ENCODE measurements at regions not wholly inside any gene's neighbourhood (a gene's known extent, or its start where the extent isn't known, plus 50 kb on each side); places are given as distances from the start of the nearest gene placed in this dataset.
"Not testable (repeated sequence)": the region's sequence is repeated elsewhere in the genome, so short reads cannot be mapped to it uniquely, and the experiment has no call there.

DNA sequence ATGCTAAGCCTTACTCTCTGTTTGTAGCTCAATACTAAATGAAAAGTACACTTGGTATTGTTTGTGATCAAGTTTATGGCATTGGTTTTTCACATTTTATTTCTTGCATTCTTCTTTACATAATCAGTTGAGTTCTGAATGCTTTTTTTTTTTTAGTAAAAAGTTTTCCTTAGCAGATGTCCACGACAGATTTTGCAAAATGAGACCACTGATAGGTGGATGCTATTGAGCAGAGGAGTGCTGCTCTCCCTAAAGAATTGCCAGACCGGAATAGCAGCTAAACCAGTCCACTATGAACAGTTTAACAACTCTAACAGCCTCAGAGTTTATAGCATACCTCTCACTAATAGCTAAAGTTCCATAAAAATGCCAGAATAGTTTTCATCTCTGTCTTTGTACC lies 225.1 kb upstream of the CACNA2D1 start:
- no peaks in the 10 kb centered on the region for H3K9me3 Mint-ChIP-seq
- no peaks in the 10 kb centered on the region for H3K36me3 Mint-ChIP-seq
- no peak for DNase-seq
- H3K27ac Mint-ChIP-seq = no peak overlapping the region
- H3K27me3 Mint-ChIP-seq = no peaks in the 10 kb centered on the region
- no peaks in the 10 kb centered on the region for H3K4me1 Mint-ChIP-seq
- H3K4me3 Mint-ChIP-seq = no peak overlapping the region

- H3K4me3 Mint-ChIP-seq = no peak overlapping the region
- no peaks in the 10 kb centered on the region for H3K4me1 Mint-ChIP-seq
- H3K36me3 Mint-ChIP-seq = no peaks in the 10 kb centered on the region
- H3K27ac Mint-ChIP-seq = no peak overlapping the region
- no peaks in the 10 kb centered on the region for H3K27me3 Mint-ChIP-seq
- no peak for DNase-seq
- no peaks in the 10 kb centered on the region for H3K9me3 Mint-ChIP-seq
Observed at GRCh38 chr7:82665966-82666507, 222.5 kb upstream of the CACNA2D1 start.

- peaks cover 3% of the 10 kb centered on the region for H3K36me3 Mint-ChIP-seq
- H3K4me3 Mint-ChIP-seq = no peak overlapping the region
- H3K27ac Mint-ChIP-seq = no peak overlapping the region
- DNase-seq = no peak
- peaks cover 12% of the 10 kb centered on the region for H3K9me3 Mint-ChIP-seq
- H3K27me3 Mint-ChIP-seq = no peaks in the 10 kb centered on the region
- no peaks in the 10 kb centered on the region for H3K4me1 Mint-ChIP-seq
Observed at GRCh38 chr7:82655965-82656364, 212.4 kb upstream of the CACNA2D1 start.

GRCh38 chr7:82650095-82650494 lies 206.5 kb upstream of the CACNA2D1 start:
- not testable (repeated sequence) for H3K27me3 Mint-ChIP-seq, H3K4me3 Mint-ChIP-seq, DNase-seq, H3K36me3 Mint-ChIP-seq, H3K9me3 Mint-ChIP-seq, H3K4me1 Mint-ChIP-seq, H3K27ac Mint-ChIP-seq

DNA sequence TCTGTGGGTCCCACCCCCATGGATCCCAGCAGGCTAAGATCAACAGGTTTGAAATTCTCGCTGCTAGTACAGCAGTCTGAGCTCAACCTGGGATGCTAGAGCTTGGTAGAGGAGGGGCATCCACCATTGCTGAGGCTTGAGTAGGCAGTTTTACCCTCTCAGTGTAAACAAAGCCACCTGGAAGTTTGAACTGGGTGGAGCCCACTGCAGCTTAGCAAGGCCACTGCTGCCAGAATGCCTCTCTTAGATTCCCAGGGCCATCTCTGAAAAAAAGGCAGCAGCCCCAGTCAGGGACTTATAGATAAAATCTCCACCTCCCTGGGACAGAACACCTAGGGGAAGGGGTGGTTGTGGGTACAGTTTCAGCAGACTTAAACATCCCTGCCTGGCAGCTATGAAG lies 190.0 kb upstream of the CACNA2D1 start:
- Mint-ChIP-seq H3K36me3 (no peaks in the 10 kb centered on the region), H3K27ac (no peak overlapping the region), H3K4me1 (no peaks in the 10 kb centered on the region), H3K27me3 (no peaks in the 10 kb centered on the region), H3K9me3 (no peaks in the 10 kb centered on the region), H3K4me3 (no peak overlapping the region)
- no peak for DNase-seq

DNA sequence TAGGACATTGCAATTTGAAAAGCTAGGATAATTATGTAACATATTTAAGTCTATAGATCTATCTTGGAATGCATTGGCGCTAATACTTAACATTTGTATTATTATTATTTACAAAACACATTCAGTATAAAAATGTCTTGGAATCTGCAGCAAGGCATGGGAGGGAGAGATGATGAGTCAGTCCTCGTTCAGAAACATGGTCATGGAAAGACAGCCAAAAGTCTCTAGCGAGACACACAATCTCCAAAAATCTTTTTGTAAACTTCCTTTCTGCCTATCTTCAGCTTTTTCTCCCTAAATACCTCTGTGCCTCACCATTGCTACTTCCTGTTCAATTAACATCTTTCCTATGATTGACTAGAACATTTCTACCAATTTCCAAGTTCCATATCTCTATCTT lies 188.4 kb upstream of the CACNA2D1 start:
- no peaks in the 10 kb centered on the region for H3K9me3 Mint-ChIP-seq
- H3K27ac Mint-ChIP-seq = no peak overlapping the region
- no peaks in the 10 kb centered on the region for H3K4me1 Mint-ChIP-seq
- no peaks in the 10 kb centered on the region for H3K27me3 Mint-ChIP-seq
- H3K36me3 Mint-ChIP-seq = no peaks in the 10 kb centered on the region
- no peak for DNase-seq
- H3K4me3 Mint-ChIP-seq = no peak overlapping the region

- no peaks in the 10 kb centered on the region for H3K4me1 Mint-ChIP-seq
- H3K36me3 Mint-ChIP-seq = no peaks in the 10 kb centered on the region
- no peak for DNase-seq
- H3K27ac Mint-ChIP-seq = no peak overlapping the region
- no peaks in the 10 kb centered on the region for H3K27me3 Mint-ChIP-seq
- H3K9me3 Mint-ChIP-seq = no peaks in the 10 kb centered on the region
- H3K4me3 Mint-ChIP-seq = no peak overlapping the region
Observed at GRCh38 chr7:82629583-82629982, 186.0 kb upstream of the CACNA2D1 start.

DNA sequence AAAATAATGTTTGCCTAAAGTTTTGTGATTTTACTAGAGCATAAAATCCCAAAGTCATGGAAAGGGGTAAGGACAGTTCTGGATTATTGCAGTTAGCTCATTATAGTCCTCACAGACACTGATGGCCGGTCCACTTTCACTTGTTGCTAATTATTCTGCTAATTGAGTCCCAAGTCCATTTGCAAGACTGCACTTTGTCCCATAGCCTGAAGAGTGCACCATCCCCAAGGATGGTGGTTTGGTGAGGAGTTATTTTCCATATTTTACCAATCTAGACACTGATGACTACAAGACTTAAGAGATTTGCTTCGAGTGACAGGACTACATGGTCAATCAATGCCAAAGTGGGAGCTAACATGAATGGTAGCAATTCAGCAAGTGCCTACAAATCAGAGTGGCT lies 181.8 kb upstream of the CACNA2D1 start:
- no peaks in the 10 kb centered on the region for H3K36me3 Mint-ChIP-seq
- H3K9me3 Mint-ChIP-seq = peaks cover 2% of the 10 kb centered on the region
- no peaks in the 10 kb centered on the region for H3K27me3 Mint-ChIP-seq
- H3K4me3 Mint-ChIP-seq = no peak overlapping the region
- no peak overlapping the region for H3K27ac Mint-ChIP-seq
- no peaks in the 10 kb centered on the region for H3K4me1 Mint-ChIP-seq
- no peak for DNase-seq

DNA sequence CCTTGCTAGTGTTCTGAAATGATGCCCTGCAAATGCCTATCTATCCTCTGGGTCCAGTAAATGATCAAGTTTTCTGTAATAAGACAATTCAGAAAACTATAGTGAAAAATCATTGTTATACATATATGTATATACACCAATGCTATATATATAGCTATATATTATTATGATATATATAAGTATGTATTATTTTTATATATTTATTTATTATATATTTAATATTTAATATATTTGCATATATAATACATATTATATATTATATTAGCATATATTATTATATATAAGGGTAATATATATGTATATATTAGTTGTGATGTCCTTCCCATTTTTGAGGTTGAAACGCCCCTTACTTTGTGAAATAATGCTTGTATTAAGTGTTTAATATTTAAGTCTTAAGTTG lies 181.4 kb upstream of the CACNA2D1 start:
- Mint-ChIP-seq H3K36me3 (no peaks in the 10 kb centered on the region), H3K4me3 (no peak overlapping the region), H3K27ac (no peak overlapping the region), H3K4me1 (no peaks in the 10 kb centered on the region), H3K9me3 (peaks cover 2% of the 10 kb centered on the region), H3K27me3 (no peaks in the 10 kb centered on the region)
- DNase-seq = no peak

- no peaks in the 10 kb centered on the region for H3K4me1 Mint-ChIP-seq
Observed at GRCh38 chr7:82624337-82624736, 180.8 kb upstream of the CACNA2D1 start.

GRCh38 chr7:82623812-82624211 lies 180.2 kb upstream of the CACNA2D1 start:
- Mint-ChIP-seq H3K4me1 (no peaks in the 10 kb centered on the region), H3K27me3 (no peaks in the 10 kb centered on the region), H3K36me3 (no peaks in the 10 kb centered on the region), H3K4me3 (no peak overlapping the region), H3K27ac (no peak overlapping the region), H3K9me3 (peaks cover 2% of the 10 kb centered on the region)
- DNase-seq = no peak

More at GRCh38 chr7:82624337-82624736, 180.8 kb upstream of the CACNA2D1 start:
- H3K27ac Mint-ChIP-seq = no peak overlapping the region
- H3K4me3 Mint-ChIP-seq = no peak overlapping the region
- H3K27me3 Mint-ChIP-seq = no peaks in the 10 kb centered on the region
- no peaks in the 10 kb centered on the region for H3K36me3 Mint-ChIP-seq
- no peak for DNase-seq
- peaks cover 2% of the 10 kb centered on the region for H3K9me3 Mint-ChIP-seq

GRCh38 chr7:82617156-82617555 lies 173.6 kb upstream of the CACNA2D1 start:
- H3K4me1 Mint-ChIP-seq = no peaks in the 10 kb centered on the region
- peaks cover 2% of the 10 kb centered on the region for H3K9me3 Mint-ChIP-seq
- no peak overlapping the region for H3K4me3 Mint-ChIP-seq
- H3K36me3 Mint-ChIP-seq = no peaks in the 10 kb centered on the region
- DNase-seq = no peak
- no peak overlapping the region for H3K27ac Mint-ChIP-seq
- no peaks in the 10 kb centered on the region for H3K27me3 Mint-ChIP-seq

GRCh38 chr7:82616059-82616728 lies 172.6 kb upstream of the CACNA2D1 start:
- no peak for DNase-seq
- Mint-ChIP-seq H3K27me3 (no peaks in the 10 kb centered on the region), H3K4me3 (no peak overlapping the region), H3K36me3 (no peaks in the 10 kb centered on the region), H3K9me3 (no peaks in the 10 kb centered on the region), H3K27ac (no peak overlapping the region), H3K4me1 (no peaks in the 10 kb centered on the region)

DNA sequence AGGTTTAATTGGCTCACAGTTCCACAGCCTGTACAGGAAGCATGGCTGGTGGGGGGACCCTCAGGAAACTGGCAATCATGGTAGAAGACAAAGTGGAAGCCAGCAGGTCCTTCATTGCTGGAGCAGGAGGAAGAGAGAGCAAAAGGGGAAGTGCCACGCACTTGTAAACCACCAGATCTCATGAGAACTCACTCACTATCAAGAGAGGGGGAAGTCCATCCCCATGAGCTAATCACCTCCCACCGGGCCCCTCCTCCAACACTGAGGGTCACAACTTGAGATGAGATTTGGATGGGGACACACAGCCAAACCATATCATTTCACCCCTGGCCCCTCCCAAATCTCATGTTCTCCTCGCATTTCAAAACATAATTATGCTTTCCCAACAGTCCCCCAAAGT lies 171.9 kb upstream of the CACNA2D1 start:
- Mint-ChIP-seq H3K27ac (no peak overlapping the region), H3K4me3 (no peak overlapping the region), H3K4me1 (no peaks in the 10 kb centered on the region)

GRCh38 chr7:82609746-82610145 lies 166.2 kb upstream of the CACNA2D1 start:
- DNase-seq = no peak
- H3K9me3 Mint-ChIP-seq = no peaks in the 10 kb centered on the region

More for the DNA sequence above, 171.9 kb upstream of the CACNA2D1 start:
- no peaks in the 10 kb centered on the region for H3K27me3 Mint-ChIP-seq
- no peaks in the 10 kb centered on the region for H3K9me3 Mint-ChIP-seq
- H3K36me3 Mint-ChIP-seq = no peaks in the 10 kb centered on the region
- DNase-seq = no peak

DNA sequence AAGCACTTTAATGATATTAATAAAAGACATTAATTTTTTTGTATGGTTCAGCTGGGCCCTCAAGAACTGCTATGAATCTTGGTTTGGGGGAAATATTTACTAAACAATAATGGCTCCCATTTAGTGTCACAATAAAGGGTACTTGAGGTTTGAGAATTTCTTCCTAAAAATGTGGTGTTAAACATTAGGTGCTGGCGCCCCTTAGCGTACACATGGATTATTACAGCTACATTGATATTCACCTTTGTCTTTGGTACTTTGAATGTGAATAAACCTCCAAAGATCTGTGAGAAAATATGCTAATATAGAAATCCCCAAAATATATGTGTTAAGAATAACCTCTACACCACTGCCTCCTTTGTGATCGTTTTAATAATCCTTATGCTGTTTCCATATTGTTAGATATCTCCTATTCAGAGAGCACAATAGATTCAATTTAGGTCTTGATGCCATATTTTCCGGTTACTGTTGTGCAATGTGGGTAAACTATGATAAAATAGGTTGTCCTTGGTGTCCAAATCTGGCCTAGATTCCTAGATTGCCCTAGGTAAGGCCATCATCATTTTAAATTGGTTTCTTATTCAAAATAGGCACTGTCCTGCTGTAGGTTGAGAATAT lies 161.8 kb upstream of the CACNA2D1 start:
- Mint-ChIP-seq H3K9me3 (no peaks in the 10 kb centered on the region), H3K4me1 (no peaks in the 10 kb centered on the region), H3K27me3 (no peaks in the 10 kb centered on the region), H3K4me3 (no peak overlapping the region), H3K36me3 (no peaks in the 10 kb centered on the region), H3K27ac (no peak overlapping the region)
- DNase-seq = no peak

More at GRCh38 chr7:82609746-82610145, 166.2 kb upstream of the CACNA2D1 start:
- Mint-ChIP-seq H3K27me3 (no peaks in the 10 kb centered on the region), H3K27ac (no peak overlapping the region), H3K4me3 (no peak overlapping the region), H3K36me3 (no peaks in the 10 kb centered on the region), H3K4me1 (no peaks in the 10 kb centered on the region)

Measured in activated naive CD8-positive, alpha-beta T cell treated with anti-CD3 and anti-CD28 coated beads for 36 hours (primary cell).